B cell (primary cell): ENCODE measurements at regions not wholly inside any gene's neighbourhood (a gene's known extent, or its start where the extent isn't known, plus 50 kb on each side); places are given as distances from the start of the nearest gene placed in this dataset.

Experiments
- ATAC-seq: fragments of 200-7000 bp; cut with Tn5 transposase; one replicate; pipeline ENCODE4 v1.10.0; 2021; ENCODE audit warnings: low read depth, mild to moderate bottlenecking, moderate number of reproducible peaks, moderate library complexity
- CTCF ChIA-PET: fragments of 350-600 bp; sonication (Branson Sonifier 250); formaldehyde crosslinking; loops from one replicate; lab custom pipeline; 2021; ENCODE audit warnings: antibody characterized with exemption, inconsistent platforms; lab: Charles Lee
- POLR2A ChIA-PET: fragments of 350-600 bp; sonication (Branson Sonifier 250); formaldehyde crosslinking; loops from one replicate; lab custom pipeline; 2021; ENCODE audit warnings: antibody characterized with exemption; lab: Charles Lee
- DNase-seq: peaks from one replicate; pipeline ENCODE4 v3.0.0; 2013
- H2AFZ ChIP-seq: 2 replicates; pipeline ENCODE4 v1.6.1; 2012; ENCODE audit warnings: mild to moderate bottlenecking, low read depth, low read length; ENCODE audit not compliant: insufficient read depth, poor library complexity, severe bottlenecking
- H3K27ac ChIP-seq, 2 donors: 1 replicate in 1 of 2; 2 replicates in 1 of 2; pipeline ENCODE4 v1.5.1; 2012 to 2013; ENCODE audit warnings: low read length in 2 of 2, mild to moderate bottlenecking in 2 of 2, moderate library complexity in 1 of 2
- H3K27me3 ChIP-seq, 4 experiments: fragments of 200-600 bp in 1 of 4; sonication (generic) in 1 of 4; replicated peaks in 1 of 4; 1 replicate in 2 of 4; 2 replicates in 2 of 4; pipeline versions ENCODE4 v1.6.1 to v1.7.0; 2013 to 2016; ENCODE audit warnings: low read length in 3 of 4, mild to moderate bottlenecking in 2 of 4, mixed read lengths in 1 of 4, moderate library complexity in 1 of 4; ENCODE audit not compliant: insufficient read depth in 4 of 4, control insufficient read depth in 3 of 4; ENCODE audit errors: control extremely low read depth in 1 of 4
- H3K36me3 ChIP-seq, 2 experiments: replicated peaks in 1 of 2; 1 replicate in 1 of 2; 2 replicates in 1 of 2; pipeline versions ENCODE4 v1.6.1 to v1.7.1; 2013; ENCODE audit warnings: low read length in 1 of 2; ENCODE audit not compliant: insufficient read depth in 2 of 2, control insufficient read depth in 1 of 2; ENCODE audit errors: control extremely low read depth in 1 of 2, extremely low read depth in 1 of 2
- H3K4me1 ChIP-seq, 2 donors: fragments of 200-600 bp in 1 of 2; sonication (generic) in 1 of 2; 1 replicate in 1 of 2; 2 replicates in 1 of 2; pipeline versions ENCODE4 v1.5.1 to v1.6.1; 2013 to 2017; ENCODE audit warnings: low read length in 2 of 2; ENCODE audit not compliant: control insufficient read depth in 2 of 2, insufficient read depth in 2 of 2
- H3K4me2 ChIP-seq: replicated peaks from 2 replicates; pipeline ENCODE3; 2012; ENCODE audit warnings: mild to moderate bottlenecking, low read depth, low read length; ENCODE audit not compliant: poor library complexity, severe bottlenecking
- H3K4me3 ChIP-seq, 5 experiments: fragments of 200-600 bp in 1 of 5; sonication (generic) in 1 of 5; 1 replicate in 3 of 5; 2 replicates in 2 of 5; pipeline versions ENCODE4 v1.5.1 to v1.7.0; 2011 to 2016; ENCODE audit warnings: low read length in 4 of 5, mild to moderate bottlenecking in 4 of 5, low read depth in 2 of 5, control low read depth in 1 of 5, moderate library complexity in 1 of 5; ENCODE audit not compliant: insufficient read depth in 1 of 5; ENCODE audit errors: control extremely low read depth in 1 of 5, extremely low read depth in 1 of 5
- H3K79me2 ChIP-seq: fragments of 200-600 bp; sonication (generic); one replicate; pipeline ENCODE4 v1.6.0; 2016; ENCODE audit warnings: low read length; ENCODE audit not compliant: control insufficient read depth, insufficient read depth
- H3K9ac ChIP-seq: fragments of 200-600 bp; sonication (generic); 2 replicates; pipeline ENCODE4 v1.6.1; 2017; ENCODE audit warnings: mild to moderate bottlenecking, low read length, moderate library complexity
- H3K9me3 ChIP-seq, 3 donors: one replicate each; pipeline versions ENCODE4 v1.6.1 to v1.7.1; 2013; ENCODE audit warnings: low read length in 2 of 3; ENCODE audit not compliant: control insufficient read depth in 2 of 3, insufficient read depth in 1 of 3; ENCODE audit errors: control extremely low read depth in 1 of 3
- H4K20me1 ChIP-seq: 2 replicates; pipeline ENCODE4 v1.6.0; 2012; ENCODE audit warnings: mild to moderate bottlenecking, low read length; ENCODE audit not compliant: insufficient read depth, control insufficient read depth, poor library complexity, severe bottlenecking
- H3K27ac Mint-ChIP-seq: one replicate; pipeline ENCODE4 v1.8.0; 2021; ENCODE audit warnings: mixed read lengths
- H3K27me3 Mint-ChIP-seq: one replicate; pipeline ENCODE4 v1.8.0; 2021; ENCODE audit warnings: mixed read lengths
- H3K4me1 Mint-ChIP-seq: one replicate; pipeline ENCODE4 v1.8.0; 2021; ENCODE audit warnings: mixed read lengths
- H3K4me3 Mint-ChIP-seq: one replicate; pipeline ENCODE4 v1.8.0; 2021; ENCODE audit warnings: mixed read lengths
- H3K9me3 Mint-ChIP-seq: one replicate; pipeline ENCODE4 v1.8.0; 2022; ENCODE audit warnings: mixed read lengths; ENCODE audit not compliant: insufficient read depth
- EZH2 ChIP-seq: IDR thresholded peaks from 2 replicates; pipeline ENCODE4 v1.6.1; 2012; ENCODE audit warnings: borderline replicate concordance, low read depth, mild to moderate bottlenecking, moderate library complexity, low read length; ENCODE audit not compliant: insufficient read depth, poor library complexity, severe bottlenecking
- WGBS: methylation state at CpG from one replicate; pipeline ENCODE4 v1.1.5; 2013; ENCODE audit warnings: missing lambda C conversion rate; ENCODE audit not compliant: insufficient coverage; 5-methylcytosine and 5-hydroxymethylcytosine counted together
- intact Hi-C: fragments of 100-400 bp; cut with micrococcal nuclease; formaldehyde crosslinking; loops from one replicate; pipeline ENCODE4 v1.10.0; 2022
- TF ChIP-seq, protein P1 (sequence below): fragments of 200-600 bp; IDR thresholded peaks from one replicate; pipeline ENCODE4 v1.8.0; 2022; ENCODE audit warnings: antibody characterized with exemption, mild to moderate bottlenecking

DNA sequence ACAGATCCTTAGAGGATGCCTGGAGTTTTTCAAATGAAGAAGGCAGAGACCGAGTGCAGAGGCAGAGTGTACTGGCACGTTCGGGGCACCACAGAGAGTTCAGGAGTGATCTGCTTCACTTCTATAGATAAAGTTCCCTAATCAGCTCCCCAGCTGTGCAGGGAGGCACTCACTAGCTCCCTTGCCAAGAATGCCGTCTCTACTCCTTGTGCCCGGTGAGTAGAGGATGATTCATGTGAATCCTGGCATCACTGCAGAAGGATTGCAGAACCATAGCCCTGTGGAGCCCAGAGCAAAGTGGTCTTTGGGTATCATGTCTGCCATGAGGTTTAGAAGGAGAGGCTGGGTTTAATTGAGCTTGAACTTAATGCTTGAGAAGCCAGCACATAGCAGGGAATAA, 510.1 kb upstream of the RAB6C start:
- H3K9ac ChIP-seq = no peak overlapping the region
- TF ChIP-seq, protein P1, sequence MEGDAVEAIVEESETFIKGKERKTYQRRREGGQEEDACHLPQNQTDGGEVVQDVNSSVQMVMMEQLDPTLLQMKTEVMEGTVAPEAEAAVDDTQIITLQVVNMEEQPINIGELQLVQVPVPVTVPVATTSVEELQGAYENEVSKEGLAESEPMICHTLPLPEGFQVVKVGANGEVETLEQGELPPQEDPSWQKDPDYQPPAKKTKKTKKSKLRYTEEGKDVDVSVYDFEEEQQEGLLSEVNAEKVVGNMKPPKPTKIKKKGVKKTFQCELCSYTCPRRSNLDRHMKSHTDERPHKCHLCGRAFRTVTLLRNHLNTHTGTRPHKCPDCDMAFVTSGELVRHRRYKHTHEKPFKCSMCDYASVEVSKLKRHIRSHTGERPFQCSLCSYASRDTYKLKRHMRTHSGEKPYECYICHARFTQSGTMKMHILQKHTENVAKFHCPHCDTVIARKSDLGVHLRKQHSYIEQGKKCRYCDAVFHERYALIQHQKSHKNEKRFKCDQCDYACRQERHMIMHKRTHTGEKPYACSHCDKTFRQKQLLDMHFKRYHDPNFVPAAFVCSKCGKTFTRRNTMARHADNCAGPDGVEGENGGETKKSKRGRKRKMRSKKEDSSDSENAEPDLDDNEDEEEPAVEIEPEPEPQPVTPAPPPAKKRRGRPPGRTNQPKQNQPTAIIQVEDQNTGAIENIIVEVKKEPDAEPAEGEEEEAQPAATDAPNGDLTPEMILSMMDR = no peak
- TF ChIP-seq EZH2 = no peak
- H3K4me1 ChIP-seq = no peaks in the 10 kb centered on the region
- no peak overlapping the region for H3K27ac ChIP-seq
- H3K27me3 Mint-ChIP-seq = no peaks in the 10 kb centered on the region
- no peak overlapping the region for H3K27ac Mint-ChIP-seq
- DNase-seq (no peak), ATAC-seq (no peak)
- no peaks in the 10 kb centered on the region for H3K27me3 ChIP-seq
- no peaks in the 10 kb centered on the region for H3K79me2 ChIP-seq
- intact Hi-C loops = no loop called here
- no peak overlapping the region for H2AFZ ChIP-seq
- WGBS = 90% methylated on average over 5 of the region's 5 CpGs
- H3K4me1 Mint-ChIP-seq = no peaks in the 10 kb centered on the region
- ChIA-PET CTCF (no interaction called here), POLR2A (no interaction called here)
- H3K4me3 Mint-ChIP-seq = no peak overlapping the region
- H3K9me3 Mint-ChIP-seq = no peaks in the 10 kb centered on the region
- H4K20me1 ChIP-seq = no peaks in the 10 kb centered on the region
- H3K4me3 ChIP-seq = no peak overlapping the region
- no peak overlapping the region for H3K4me2 ChIP-seq
- no peaks in the 10 kb centered on the region for H3K36me3 ChIP-seq
- peaks cover 0 to 10% (median 0%) of the 10 kb centered on the region in 3 donors for H3K9me3 ChIP-seq

GRCh38 chr2:129469871-129470270, 509.6 kb upstream of the RAB6C start:
- Histone ChIP-seq H3K79me2 (no peaks in the 10 kb centered on the region), H3K27ac (no peak overlapping the region), H3K9me3 (peaks cover 0 to 6% (median 0%) of the 10 kb centered on the region in 3 donors), H3K9ac (no peak overlapping the region), H3K27me3 (no peaks in the 10 kb centered on the region), H2AFZ (no peak overlapping the region), H3K4me3 (no peak overlapping the region), H4K20me1 (no peaks in the 10 kb centered on the region), H3K36me3 (no peaks in the 10 kb centered on the region), H3K4me1 (no peaks in the 10 kb centered on the region), H3K4me2 (no peak overlapping the region)
- TF ChIP-seq, protein P1 = no peak
- TF ChIP-seq EZH2 = no peak
- DNase-seq (no peak), ATAC-seq (no peak)
- Mint-ChIP-seq H3K9me3 (no peaks in the 10 kb centered on the region), H3K27ac (no peak overlapping the region), H3K4me1 (no peaks in the 10 kb centered on the region), H3K4me3 (no peak overlapping the region), H3K27me3 (no peaks in the 10 kb centered on the region)
- intact Hi-C loops = no loop called here
- POLR2A ChIA-PET = no interaction called here
- WGBS = 94% methylated on average over 5 of the region's 5 CpGs
- CTCF ChIA-PET = no interaction called here
